Parathyroid adenoma (tissue), 2 donors: ENCODE measurements at regions not wholly inside any gene's neighbourhood (a gene's known extent, or its start where the extent isn't known, plus 50 kb on each side); places are given as distances from the start of the nearest gene placed in this dataset.

Source experiments
- H2AFZ ChIP-seq: fragments of 300-600 bp; sonication (generic); one replicate; pipeline ENCODE4 v1.7.0; 2017; ENCODE audit warnings: antibody characterized with exemption, mild to moderate bottlenecking
- H3K27ac ChIP-seq: fragments of 300-600 bp; sonication (generic); one replicate; pipeline ENCODE4 v1.7.0; 2017
- H3K27me3 ChIP-seq: fragments of 300-600 bp; sonication (generic); one replicate; pipeline ENCODE4 v1.7.0; 2017; ENCODE audit warnings: low read length; ENCODE audit not compliant: control insufficient read depth, insufficient read depth
- H3K36me3 ChIP-seq: fragments of 300-600 bp; sonication (generic); one replicate; pipeline ENCODE4 v1.7.0; 2017; ENCODE audit warnings: low read length; ENCODE audit not compliant: control insufficient read depth, insufficient read depth
- H3K4me1 ChIP-seq: fragments of 300-600 bp; sonication (generic); one replicate; pipeline ENCODE4 v1.7.0; 2017; ENCODE audit warnings: control low read depth
- H3K4me2 ChIP-seq: fragments of 300-600 bp; sonication (generic); one replicate; pipeline ENCODE4 v1.7.0; 2017; ENCODE audit warnings: low read length
- H3K4me3 ChIP-seq: fragments of 300-600 bp; sonication (generic); one replicate; pipeline ENCODE4 v1.7.0; 2017; ENCODE audit warnings: low read depth, low read length
- H3K79me2 ChIP-seq: fragments of 300-600 bp; sonication (generic); one replicate; pipeline ENCODE4 v1.7.0; 2017; ENCODE audit warnings: control low read depth
- H3K9ac ChIP-seq: fragments of 300-600 bp; sonication (generic); one replicate; pipeline ENCODE4 v1.7.0; 2017; ENCODE audit warnings: mild to moderate bottlenecking
- H3K9me3 ChIP-seq: fragments of 300-600 bp; sonication (generic); one replicate; pipeline ENCODE4 v1.7.0; 2017; ENCODE audit warnings: low read length; ENCODE audit not compliant: control insufficient read depth
- TF ChIP-seq, protein P1 (sequence below): fragments of 300-600 bp; sonication (generic); IDR thresholded peaks from one replicate; pipeline ENCODE4 v1.7.0; 2017; ENCODE audit warnings: antibody characterized with exemption, mild to moderate bottlenecking
- donor health status: primary hyperparathyroidism.

DNA sequence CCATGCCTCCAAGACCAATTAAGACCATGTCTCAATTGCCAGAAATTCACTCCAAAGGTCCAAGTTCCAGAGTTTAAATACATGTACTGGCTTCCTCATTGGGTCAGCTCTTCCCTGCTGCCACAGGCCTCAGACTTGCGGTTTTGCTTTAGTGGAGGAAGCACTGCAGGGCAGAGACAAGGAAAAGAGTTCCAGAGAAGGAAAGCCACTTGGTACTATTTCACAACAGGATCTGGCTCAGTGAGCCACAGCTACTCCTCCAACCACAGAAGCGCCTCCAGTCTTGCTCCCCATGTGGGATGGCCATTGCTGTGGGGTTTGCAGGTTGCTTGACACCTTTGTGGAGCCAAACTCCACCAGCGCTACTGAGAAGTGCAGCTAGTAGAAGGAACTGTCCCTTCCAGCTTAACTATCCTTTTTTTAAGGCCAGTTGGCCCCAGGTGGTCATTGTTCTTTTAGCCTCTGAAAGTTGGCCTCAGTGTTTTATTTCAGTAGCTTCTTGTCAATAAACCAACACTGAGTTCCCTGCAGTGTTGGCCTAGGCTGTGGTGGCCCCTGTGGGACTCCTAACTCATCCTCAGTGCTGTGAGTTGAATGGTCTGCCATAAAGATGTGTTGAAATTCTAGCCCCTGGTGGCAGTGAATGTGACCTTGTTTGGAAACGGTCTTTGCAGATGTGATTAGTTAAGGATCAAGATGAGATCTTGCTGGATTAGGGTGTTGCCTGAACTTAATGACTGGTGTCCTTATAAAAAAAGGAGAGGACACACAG is 93.7 kb upstream of the DAP start:
- H3K27ac ChIP-seq = no peak overlapping the region
- H3K4me3 ChIP-seq = no peak overlapping the region
- H3K4me2 ChIP-seq = no peak overlapping the region
- H3K9ac ChIP-seq = no peak overlapping the region
- H3K27me3 ChIP-seq = no peaks in the 10 kb centered on the region
- H3K4me1 ChIP-seq = no peaks in the 10 kb centered on the region
- no peaks in the 10 kb centered on the region for H3K36me3 ChIP-seq
- H3K79me2 ChIP-seq = no peaks in the 10 kb centered on the region
- no peak overlapping the region for H2AFZ ChIP-seq
- no peaks in the 10 kb centered on the region for H3K9me3 ChIP-seq
- TF ChIP-seq, protein P1, sequence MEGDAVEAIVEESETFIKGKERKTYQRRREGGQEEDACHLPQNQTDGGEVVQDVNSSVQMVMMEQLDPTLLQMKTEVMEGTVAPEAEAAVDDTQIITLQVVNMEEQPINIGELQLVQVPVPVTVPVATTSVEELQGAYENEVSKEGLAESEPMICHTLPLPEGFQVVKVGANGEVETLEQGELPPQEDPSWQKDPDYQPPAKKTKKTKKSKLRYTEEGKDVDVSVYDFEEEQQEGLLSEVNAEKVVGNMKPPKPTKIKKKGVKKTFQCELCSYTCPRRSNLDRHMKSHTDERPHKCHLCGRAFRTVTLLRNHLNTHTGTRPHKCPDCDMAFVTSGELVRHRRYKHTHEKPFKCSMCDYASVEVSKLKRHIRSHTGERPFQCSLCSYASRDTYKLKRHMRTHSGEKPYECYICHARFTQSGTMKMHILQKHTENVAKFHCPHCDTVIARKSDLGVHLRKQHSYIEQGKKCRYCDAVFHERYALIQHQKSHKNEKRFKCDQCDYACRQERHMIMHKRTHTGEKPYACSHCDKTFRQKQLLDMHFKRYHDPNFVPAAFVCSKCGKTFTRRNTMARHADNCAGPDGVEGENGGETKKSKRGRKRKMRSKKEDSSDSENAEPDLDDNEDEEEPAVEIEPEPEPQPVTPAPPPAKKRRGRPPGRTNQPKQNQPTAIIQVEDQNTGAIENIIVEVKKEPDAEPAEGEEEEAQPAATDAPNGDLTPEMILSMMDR = no peak

GRCh38 chr5:10853154-10853553 is 92.1 kb upstream of the DAP start:
- H3K9ac ChIP-seq = no peak overlapping the region
- H3K36me3 ChIP-seq = no peaks in the 10 kb centered on the region
- no peak overlapping the region for H3K27ac ChIP-seq
- H3K9me3 ChIP-seq = no peaks in the 10 kb centered on the region
- no peak overlapping the region for H2AFZ ChIP-seq
- no peaks in the 10 kb centered on the region for H3K27me3 ChIP-seq
- no peaks in the 10 kb centered on the region for H3K79me2 ChIP-seq
- TF ChIP-seq, protein P1 = no peak
- H3K4me3 ChIP-seq = no peak overlapping the region
- H3K4me2 ChIP-seq = no peak overlapping the region
- H3K4me1 ChIP-seq = no peaks in the 10 kb centered on the region

DNA sequence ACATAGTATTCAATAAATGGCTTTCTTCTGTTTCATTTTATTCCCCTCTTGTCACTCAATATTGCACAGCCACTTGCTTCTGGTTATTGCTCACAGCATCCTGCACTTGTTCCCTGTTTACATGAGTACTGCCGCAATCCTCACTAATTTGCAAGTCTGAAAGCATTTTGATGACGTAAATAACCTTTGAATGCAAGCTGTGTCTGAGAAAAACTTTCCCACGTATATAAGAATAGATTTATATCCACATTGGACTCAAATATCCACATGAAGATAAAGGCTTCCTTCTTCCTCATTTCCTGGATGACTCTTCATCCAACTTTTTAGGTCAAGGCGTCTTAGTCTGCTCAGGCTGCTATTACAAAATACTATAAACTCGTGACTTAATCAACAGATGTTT is 88.2 kb upstream of the DAP start:
- H3K9ac ChIP-seq = no peak overlapping the region
- no peaks in the 10 kb centered on the region for H3K36me3 ChIP-seq
- no peak overlapping the region for H3K4me3 ChIP-seq
- TF ChIP-seq, protein P1 = no peak
- no peaks in the 10 kb centered on the region for H3K79me2 ChIP-seq
- H3K4me2 ChIP-seq = no peak overlapping the region
- no peaks in the 10 kb centered on the region for H3K4me1 ChIP-seq
- no peak overlapping the region for H3K27ac ChIP-seq
- H2AFZ ChIP-seq = no peak overlapping the region
- H3K27me3 ChIP-seq = no peaks in the 10 kb centered on the region
- no peaks in the 10 kb centered on the region for H3K9me3 ChIP-seq

DNA sequence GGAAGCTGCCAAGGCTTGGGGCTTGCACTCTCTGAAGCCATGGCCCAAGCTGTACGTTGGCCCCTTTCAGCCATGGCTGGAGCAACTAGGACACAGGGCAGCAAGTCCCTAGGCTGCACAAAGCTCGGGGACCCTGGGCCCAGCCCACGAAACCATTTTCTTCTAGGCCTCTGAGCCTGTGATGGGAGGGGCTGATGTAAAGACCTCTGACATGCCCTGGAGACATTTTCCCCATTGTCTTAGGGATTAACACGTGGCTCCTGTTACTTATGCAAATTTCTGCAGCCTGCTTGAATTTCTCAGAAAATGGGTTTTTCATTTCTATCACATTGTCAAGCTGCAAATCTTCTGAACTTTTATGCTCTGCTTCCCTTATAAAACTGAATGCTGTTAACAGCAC is 83.0 kb upstream of the DAP start:
- no peak overlapping the region for H2AFZ ChIP-seq
- H3K9ac ChIP-seq = no peak overlapping the region
- no peaks in the 10 kb centered on the region for H3K4me1 ChIP-seq
- no peaks in the 10 kb centered on the region for H3K27me3 ChIP-seq
- H3K4me3 ChIP-seq = no peak overlapping the region
- no peaks in the 10 kb centered on the region for H3K36me3 ChIP-seq
- TF ChIP-seq, protein P1 = no peak
- H3K27ac ChIP-seq = no peak overlapping the region
- H3K4me2 ChIP-seq = no peak overlapping the region
- no peaks in the 10 kb centered on the region for H3K79me2 ChIP-seq
- H3K9me3 ChIP-seq = no peaks in the 10 kb centered on the region

DNA sequence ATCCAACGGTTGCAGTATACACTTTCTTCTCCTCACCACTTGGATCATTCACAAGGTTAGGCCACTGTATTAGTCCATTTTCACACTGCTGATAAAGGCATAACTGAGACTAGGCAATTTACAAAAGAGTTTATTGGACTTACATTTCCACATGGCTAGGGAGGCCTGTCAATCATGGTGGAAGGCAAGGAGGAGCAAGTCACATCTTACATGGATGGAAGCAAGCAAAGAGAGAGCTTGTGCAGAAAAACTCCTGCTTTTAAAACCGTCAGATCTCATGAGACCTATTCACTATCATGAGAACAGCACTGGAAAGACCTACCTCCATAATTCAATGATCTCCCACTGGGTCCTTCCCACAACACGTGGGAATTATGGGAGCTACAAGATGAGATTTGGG is 81.8 kb upstream of the DAP start:
- H3K79me2 ChIP-seq = no peaks in the 10 kb centered on the region
- H3K36me3 ChIP-seq = no peaks in the 10 kb centered on the region
- no peak overlapping the region for H3K4me3 ChIP-seq
- no peak overlapping the region for H3K9ac ChIP-seq
- no peaks in the 10 kb centered on the region for H3K9me3 ChIP-seq
- no peaks in the 10 kb centered on the region for H3K4me1 ChIP-seq
- H2AFZ ChIP-seq = no peak overlapping the region
- H3K27ac ChIP-seq = no peak overlapping the region
- H3K27me3 ChIP-seq = no peaks in the 10 kb centered on the region
- no peak overlapping the region for H3K4me2 ChIP-seq
- TF ChIP-seq, protein P1 = no peak
